Adrenal gland (tissue), 9 donors: ENCODE measurements at regions not wholly inside any gene's neighbourhood (a gene's known extent, or its start where the extent isn't known, plus 50 kb on each side); places are given as distances from the start of the nearest gene placed in this dataset.

Source experiments
- DNase-seq, 7 donors: peaks; one replicate each; pipeline ENCODE4 v3.0.0-alpha.2; 2019 to 2020
- H3K27ac ChIP-seq, 5 donors: fragments of 200-600 bp; sonication (generic) in 4 of 5; 1 replicate in 3 of 5; 2 replicates in 2 of 5; pipeline versions ENCODE4 v1.5.1 to v1.8.0; 2016 to 2020; ENCODE audit warnings: mild to moderate bottlenecking in 1 of 5
- H3K27me3 ChIP-seq: fragments of 200-600 bp; 2 replicates; pipeline ENCODE4 v1.8.0; 2021
- H3K36me3 ChIP-seq, 2 donors: fragments of 200-600 bp; replicated peaks in 1 of 2; 1 replicate in 1 of 2; 2 replicates in 1 of 2; pipeline versions ENCODE4 v1.5.1 to v1.8.0; 2018 to 2022
- H3K4me1 ChIP-seq, 2 donors: fragments of 200-600 bp; replicated peaks in 1 of 2; 1 replicate in 1 of 2; 2 replicates in 1 of 2; pipeline versions ENCODE4 v1.5.1 to v1.8.0; 2018 to 2021
- H3K4me3 ChIP-seq, 4 donors: fragments of 200-600 bp; sonication (generic) in 3 of 4; one replicate each; pipeline ENCODE4 v1.5.1; 2016 to 2018
- H3K9me3 ChIP-seq, 3 donors: fragments of 200-600 bp; sonication (generic) in 1 of 3; replicated peaks in 1 of 3; 1 replicate in 2 of 3; 2 replicates in 1 of 3; pipeline versions ENCODE4 v1.5.1 to v1.8.0; 2016 to 2021
- POLR2A ChIP-seq, 2 donors: fragments of 450-650 bp; IDR thresholded peaks; one replicate each; pipeline ENCODE4 v1.6.1; 2017; ENCODE audit warnings: antibody characterized with exemption in 2 of 2, mild to moderate bottlenecking in 2 of 2, moderate library complexity in 1 of 2
- WGBS, 4 donors: extraction: QIAGEN DNeasy Blood & Tissue Kit in 2 of 4; methylation state at CpG; one replicate each; pipeline versions ENCODE4 v1.1.5 to v1.1.7; 2013 to 2017; 5-methylcytosine and 5-hydroxymethylcytosine counted together
- intact Hi-C, 2 donors: fragments of 100-400 bp; cut with DNase I; formaldehyde crosslinking; loops; one replicate each; pipeline versions ENCODE4 v1.14.1 to v1.15.0; 2022 to 2023
- TF ChIP-seq, protein P1 (sequence below), 6 experiments: fragments of 450-650 bp in 4 of 6; fragments of 200-600 bp in 2 of 6; sonication (generic) in 1 of 6; IDR thresholded peaks; 1 replicate in 5 of 6; 2 replicates in 1 of 6; pipeline versions ENCODE4 v1.5.1 to v1.8.0; 2016 to 2021; ENCODE audit warnings: antibody characterized with exemption in 6 of 6, mild to moderate bottlenecking in 2 of 6, moderate library complexity in 1 of 6
- donor health status: healthy with polysubstance abuse.
- donor health status: Bipolar disorder and iron deficiency.
- donor health status: DM: yes; HTN: yes; CAD: no.
- donor health status: DM: no; HTN: no; CAD: no.
- donor health status: DM: no; HTN: no; CAD: no.

DNA sequence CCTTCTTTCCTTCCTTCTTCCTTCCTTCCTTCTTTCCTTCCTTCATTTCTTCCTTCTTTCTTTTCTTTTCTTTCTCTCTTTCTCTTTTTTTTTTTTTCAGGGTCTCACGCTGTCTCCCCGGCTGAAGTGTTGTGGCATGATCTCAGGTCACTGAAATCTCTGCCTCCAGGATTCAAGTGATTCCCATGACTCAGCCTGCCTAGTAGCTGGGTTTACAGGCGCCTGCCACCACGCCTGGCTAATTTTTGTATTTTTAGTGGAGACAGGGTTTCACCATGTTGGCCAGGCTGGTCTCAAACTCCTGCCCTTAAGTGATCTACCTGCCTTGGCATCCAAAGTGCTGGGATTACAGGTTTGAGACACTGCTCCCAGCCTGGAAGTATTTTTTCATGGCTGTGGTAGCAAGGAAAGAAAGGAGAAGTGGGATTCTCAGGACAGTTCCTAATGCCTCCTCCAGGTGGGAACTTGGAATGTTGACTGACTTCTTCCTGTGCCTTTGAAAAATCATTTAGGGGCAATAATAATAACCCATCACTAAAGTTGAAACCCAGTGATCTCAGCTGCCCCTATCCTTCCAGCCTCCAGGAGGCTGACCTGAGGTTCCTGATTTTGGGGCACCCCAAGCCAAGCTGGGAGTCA is 89.3 kb upstream of the CELF4 start:
- no peak overlapping the region for H3K4me3 ChIP-seq
- intact Hi-C loops, result no loop called here
- 65 to 94% (median 83%) methylated on average over 4 of the region's 4 CpGs for WGBS, 4 donors

DNA sequence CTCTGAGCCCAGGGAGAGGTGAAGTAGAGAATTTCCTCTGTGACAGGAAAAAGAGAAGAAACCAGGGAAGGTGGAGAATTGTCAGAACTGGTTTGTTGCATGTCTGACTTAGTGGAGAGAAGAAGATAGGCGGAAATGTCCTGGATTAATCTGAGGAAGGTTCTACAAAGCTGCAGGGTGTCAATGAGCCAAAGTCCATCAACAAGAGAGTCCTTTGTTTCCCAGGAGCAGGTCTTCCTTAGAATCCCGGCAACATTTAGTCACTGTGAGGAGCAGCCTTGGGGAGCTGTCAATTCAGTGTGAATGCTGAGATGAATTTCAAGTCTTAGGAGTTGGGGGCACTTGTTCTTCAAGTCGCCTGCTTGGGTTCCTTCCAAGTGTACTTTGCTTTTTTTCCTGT is 88.4 kb upstream of the CELF4 start:
- 35 to 42% (median 40%) methylated on average over 3 of the region's 3 CpGs for whole genome bisulfite sequencing, 4 donors
- Histone ChIP-seq H3K36me3 (no peaks in the 10 kb centered on the region), H3K27me3 (no peaks in the 10 kb centered on the region), H3K4me1 (no peaks in the 10 kb centered on the region), H3K9me3 (peaks cover 0 to 11% (median 0%) of the 10 kb centered on the region in 3 donors), H3K4me3 (no peak overlapping the region), H3K27ac (no peak overlapping the region)
- intact Hi-C loops, result no loop called here
- no peak for TF ChIP-seq POLR2A (IDR thresholded peaks at IDR 0.05)
- TF ChIP-seq, protein P1, sequence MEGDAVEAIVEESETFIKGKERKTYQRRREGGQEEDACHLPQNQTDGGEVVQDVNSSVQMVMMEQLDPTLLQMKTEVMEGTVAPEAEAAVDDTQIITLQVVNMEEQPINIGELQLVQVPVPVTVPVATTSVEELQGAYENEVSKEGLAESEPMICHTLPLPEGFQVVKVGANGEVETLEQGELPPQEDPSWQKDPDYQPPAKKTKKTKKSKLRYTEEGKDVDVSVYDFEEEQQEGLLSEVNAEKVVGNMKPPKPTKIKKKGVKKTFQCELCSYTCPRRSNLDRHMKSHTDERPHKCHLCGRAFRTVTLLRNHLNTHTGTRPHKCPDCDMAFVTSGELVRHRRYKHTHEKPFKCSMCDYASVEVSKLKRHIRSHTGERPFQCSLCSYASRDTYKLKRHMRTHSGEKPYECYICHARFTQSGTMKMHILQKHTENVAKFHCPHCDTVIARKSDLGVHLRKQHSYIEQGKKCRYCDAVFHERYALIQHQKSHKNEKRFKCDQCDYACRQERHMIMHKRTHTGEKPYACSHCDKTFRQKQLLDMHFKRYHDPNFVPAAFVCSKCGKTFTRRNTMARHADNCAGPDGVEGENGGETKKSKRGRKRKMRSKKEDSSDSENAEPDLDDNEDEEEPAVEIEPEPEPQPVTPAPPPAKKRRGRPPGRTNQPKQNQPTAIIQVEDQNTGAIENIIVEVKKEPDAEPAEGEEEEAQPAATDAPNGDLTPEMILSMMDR (IDR thresholded peaks at IDR 0.05), result no peak
- no peak for DNase-seq

More for the DNA sequence above, 89.3 kb upstream of the CELF4 start:
- Histone ChIP-seq H3K4me1 (no peaks in the 10 kb centered on the region), H3K27me3 (no peaks in the 10 kb centered on the region), H3K27ac (no peak overlapping the region), H3K36me3 (no peaks in the 10 kb centered on the region), H3K9me3 (peaks cover 0 to 7% (median 0%) of the 10 kb centered on the region in 3 donors)
- no peak for DNase-seq
- TF ChIP-seq, protein P1 (IDR thresholded peaks at IDR 0.05), result no peak

DNA sequence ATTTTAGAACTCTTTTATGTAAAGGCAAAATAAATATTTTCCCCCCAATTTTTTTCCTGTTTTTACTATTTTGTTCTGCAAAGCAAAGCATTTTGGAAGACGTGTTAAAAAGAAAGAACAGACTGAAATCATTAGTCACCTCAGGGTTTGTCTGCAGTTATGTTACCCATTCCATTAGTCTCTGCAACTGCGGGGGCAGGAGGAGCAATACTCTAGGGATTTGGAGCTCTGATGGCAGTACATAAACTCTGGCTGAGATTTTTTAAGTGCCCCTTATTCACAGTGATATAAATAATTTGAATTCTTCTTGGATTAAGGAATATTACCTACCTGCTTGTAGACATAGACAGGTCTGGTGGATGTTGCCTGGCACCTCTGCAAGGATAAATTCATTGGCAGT is 88.0 kb upstream of the CELF4 start:
- H3K9me3 ChIP-seq, result peaks cover 0 to 11% (median 0%) of the 10 kb centered on the region in 3 donors
- H3K27me3 ChIP-seq, result no peaks in the 10 kb centered on the region
- H3K4me1 ChIP-seq, result no peaks in the 10 kb centered on the region
- intact Hi-C loops, result no loop called here
- H3K36me3 ChIP-seq, result no peaks in the 10 kb centered on the region
- no peak overlapping the region for H3K4me3 ChIP-seq
- WGBS, 4 donors, result 37 to 51% (median 44%) methylated on average over 2 of the region's 2 CpGs
- TF ChIP-seq POLR2A (IDR thresholded peaks at IDR 0.05), result no peak
- TF ChIP-seq, protein P1 (IDR thresholded peaks at IDR 0.05), result no peak
- H3K27ac ChIP-seq, result no peak overlapping the region
- no peak for DNase-seq

DNA sequence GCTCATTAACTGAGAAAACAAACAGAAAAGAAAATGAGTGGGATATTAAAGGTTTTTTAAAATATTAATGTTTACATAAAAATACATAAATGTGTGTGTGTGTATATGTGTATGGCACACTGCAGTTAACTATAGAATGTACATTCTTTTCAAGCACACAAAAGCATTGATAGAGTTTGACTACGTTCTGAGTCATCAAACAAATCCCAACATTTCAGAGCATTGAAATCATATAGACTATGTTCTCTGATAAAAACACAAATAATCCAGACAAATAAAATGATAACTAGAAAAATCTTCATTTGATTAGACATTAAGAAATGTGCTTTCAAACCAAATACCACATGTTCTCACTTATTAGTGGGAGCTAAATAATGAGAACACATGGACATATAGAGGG is 84.3 kb upstream of the CELF4 start:
- H3K4me1 ChIP-seq, result no peaks in the 10 kb centered on the region
- H3K36me3 ChIP-seq, result no peaks in the 10 kb centered on the region
- H3K9me3 ChIP-seq, result peaks cover 0 to 11% (median 3%) of the 10 kb centered on the region in 3 donors
- WGBS, 4 donors, result 75 to 88% (median 82%) methylated on average over 1 of the region's 1 CpG
- intact Hi-C loops, result no loop called here
- no peak overlapping the region for H3K27ac ChIP-seq
- no peak for TF ChIP-seq POLR2A (IDR thresholded peaks at IDR 0.05)
- TF ChIP-seq, protein P1 (IDR thresholded peaks at IDR 0.05), result no peak
- no peak overlapping the region for H3K4me3 ChIP-seq
- H3K27me3 ChIP-seq, result no peaks in the 10 kb centered on the region
- DNase-seq, result no peak
